ENCODE measurements at regions not wholly inside any gene's neighbourhood (a gene's known extent, or its start where the extent isn't known, plus 50 kb on each side); places are given as distances from the start of the nearest gene placed in this dataset.

- Histone ChIP-seq H2AFZ (ENCODE audit: low read length) (no peak overlapping the region), H3K4me3 (ENCODE audit: insufficient read depth, low read length) (no peak overlapping the region), H3K36me3 (ENCODE audit: insufficient read depth, low read length) (no peaks in the 10 kb centered on the region), H4K20me1 (ENCODE audit: insufficient read depth, low read length) (no peaks in the 10 kb centered on the region), H3K79me2 (ENCODE audit: insufficient read depth, low read length) (no peaks in the 10 kb centered on the region), H3K4me2 (ENCODE audit: insufficient read depth, low read length) (no peak overlapping the region), H3K4me1 (ENCODE audit: insufficient read depth, low read length) (peaks cover 2% of the 10 kb centered on the region), H3K27me3 (ENCODE audit: insufficient read depth, low read length) (no peaks in the 10 kb centered on the region), H3K9me3 (ENCODE audit: low read depth, low read length) (no peaks in the 10 kb centered on the region), H3K27ac (ENCODE audit: low read depth, low read length) (no peak overlapping the region)
- DNase-seq (ENCODE audit: insufficient read length, low spot score, missing footprints), result no peak
- TF ChIP-seq CTCF (IDR thresholded peaks at IDR 0.05; ENCODE audit: extremely low read depth, low read depth, low read length), result no peak
These were observed 389.5 kb downstream of the MTX2 start for GRCh38 chr2:176658708-176659107.

GRCh38 chr2:176662753-176663152, 393.5 kb downstream of the MTX2 start:
- H3K4me3 ChIP-seq (ENCODE audit: insufficient read depth, low read length), result no peak overlapping the region
- H4K20me1 ChIP-seq (ENCODE audit: insufficient read depth, low read length), result no peaks in the 10 kb centered on the region
- no peak overlapping the region for H3K4me2 ChIP-seq (ENCODE audit: insufficient read depth, low read length)
- no peak overlapping the region for H2AFZ ChIP-seq (ENCODE audit: low read length)
- H3K4me1 ChIP-seq (ENCODE audit: insufficient read depth, low read length), result no peaks in the 10 kb centered on the region
- TF ChIP-seq CTCF (IDR thresholded peaks at IDR 0.05; ENCODE audit: extremely low read depth, low read depth, low read length), result no peak
- no peaks in the 10 kb centered on the region for H3K79me2 ChIP-seq (ENCODE audit: insufficient read depth, low read length)
- H3K9me3 ChIP-seq (ENCODE audit: low read depth, low read length), result no peaks in the 10 kb centered on the region
- DNase-seq (ENCODE audit: insufficient read length, low spot score, missing footprints), result no peak
- H3K36me3 ChIP-seq (ENCODE audit: insufficient read depth, low read length), result no peaks in the 10 kb centered on the region
- H3K27me3 ChIP-seq (ENCODE audit: insufficient read depth, low read length), result no peaks in the 10 kb centered on the region
- no peak overlapping the region for H3K27ac ChIP-seq (ENCODE audit: low read depth, low read length)

- no peak overlapping the region for H3K27ac ChIP-seq (ENCODE audit: low read depth, low read length)
- H4K20me1 ChIP-seq (ENCODE audit: insufficient read depth, low read length), result no peaks in the 10 kb centered on the region
- H3K79me2 ChIP-seq (ENCODE audit: insufficient read depth, low read length), result no peaks in the 10 kb centered on the region
- H3K9me3 ChIP-seq (ENCODE audit: low read depth, low read length), result no peaks in the 10 kb centered on the region
- no peaks in the 10 kb centered on the region for H3K36me3 ChIP-seq (ENCODE audit: insufficient read depth, low read length)
- no peaks in the 10 kb centered on the region for H3K4me1 ChIP-seq (ENCODE audit: insufficient read depth, low read length)
- no peak overlapping the region for H2AFZ ChIP-seq (ENCODE audit: low read length)
- H3K4me3 ChIP-seq (ENCODE audit: insufficient read depth, low read length), result no peak overlapping the region
- no peak for DNase-seq (ENCODE audit: insufficient read length, low spot score, missing footprints)
- no peak for TF ChIP-seq CTCF (IDR thresholded peaks at IDR 0.05; ENCODE audit: extremely low read depth, low read depth, low read length)
- H3K27me3 ChIP-seq (ENCODE audit: insufficient read depth, low read length), result no peaks in the 10 kb centered on the region
- H3K4me2 ChIP-seq (ENCODE audit: insufficient read depth, low read length), result no peak overlapping the region
These were observed 395.2 kb downstream of the MTX2 start for GRCh38 chr2:176664478-176664877.

GRCh38 chr2:176665086-176665485, 395.8 kb downstream of the MTX2 start:
- Histone ChIP-seq H3K27ac (ENCODE audit: low read depth, low read length) (no peak overlapping the region), H3K9me3 (ENCODE audit: low read depth, low read length) (no peaks in the 10 kb centered on the region), H3K4me3 (ENCODE audit: insufficient read depth, low read length) (no peak overlapping the region), H3K4me1 (ENCODE audit: insufficient read depth, low read length) (no peaks in the 10 kb centered on the region), H3K36me3 (ENCODE audit: insufficient read depth, low read length) (no peaks in the 10 kb centered on the region), H3K4me2 (ENCODE audit: insufficient read depth, low read length) (no peak overlapping the region), H2AFZ (ENCODE audit: low read length) (no peak overlapping the region), H4K20me1 (ENCODE audit: insufficient read depth, low read length) (no peaks in the 10 kb centered on the region), H3K27me3 (ENCODE audit: insufficient read depth, low read length) (no peaks in the 10 kb centered on the region), H3K79me2 (ENCODE audit: insufficient read depth, low read length) (no peaks in the 10 kb centered on the region)
- no peak for DNase-seq (ENCODE audit: insufficient read length, low spot score, missing footprints)
- TF ChIP-seq CTCF (IDR thresholded peaks at IDR 0.05; ENCODE audit: extremely low read depth, low read depth, low read length), result no peak
